Panc1 (cell line): ENCODE measurements at regions not wholly inside any gene's neighbourhood (a gene's known extent, or its start where the extent isn't known, plus 50 kb on each side); places are given as distances from the start of the nearest gene placed in this dataset.

ENCODE experiments used
- ATAC-seq: fragments of 200-7000 bp; cut with Tn5 transposase; 2 replicates; pipeline ENCODE4 v1.9.1; 2020; ENCODE audit warnings: mild to moderate bottlenecking, moderate library complexity
- BruUV-seq: library from RNA; stranded (reverse); fragments of 400-500 nt; replicated peaks from 2 replicates; lab custom pipeline; 2021; lab: Mats Ljungman, UMichigan
- CTCF ChIA-PET: fragments of 300-600 bp; sonication (Branson Sonifier 250); formaldehyde crosslinking; loops from one replicate; lab custom pipeline; 2022; ENCODE audit warnings: antibody characterized with exemption; lab: Charles Lee
- POLR2A ChIA-PET: fragments of 300-600 bp; sonication (Branson Sonifier 250); formaldehyde crosslinking; loops from one replicate; lab custom pipeline; 2022; ENCODE audit warnings: antibody characterized with exemption; lab: Charles Lee
- DNase-seq: peaks from one replicate; pipeline ENCODE4 v3.0.0-alpha.2; 2010; ENCODE audit warnings: low read depth, low spot score
- H3K27ac ChIP-seq: 2 replicates; pipeline ENCODE4 v1.5.1; 2011; ENCODE audit warnings: mild to moderate bottlenecking, low read length, inconsistent platforms
- H3K27me3 ChIP-seq: fragments of 200-500 bp; sonication (Bioruptor generic); 2 replicates; pipeline ENCODE4 v1.6.0; 2014; ENCODE audit warnings: low read length, inconsistent platforms; ENCODE audit not compliant: control insufficient read depth, insufficient read depth
- H3K36me3 ChIP-seq: fragments of 200-500 bp; sonication (Bioruptor generic); 2 replicates; pipeline ENCODE4 v1.5.1; 2014; ENCODE audit warnings: inconsistent platforms, mild to moderate bottlenecking, low read length, moderate library complexity; ENCODE audit not compliant: control insufficient read depth, insufficient read depth
- H3K4me1 ChIP-seq: 2 replicates; pipeline ENCODE4 v1.5.1; 2011; ENCODE audit warnings: inconsistent platforms, mild to moderate bottlenecking, low read length, moderate library complexity; ENCODE audit not compliant: control insufficient read depth, insufficient read depth
- H3K4me3 ChIP-seq, 2 experiments: 2 replicates each; pipeline ENCODE4 v1.5.1; 2011 to 2012; ENCODE audit warnings: low read depth in 2 of 2, low read length in 2 of 2, mild to moderate bottlenecking in 2 of 2, inconsistent platforms in 1 of 2, moderate library complexity in 1 of 2
- H3K9me3 ChIP-seq: fragments of 200-500 bp; sonication (Bioruptor generic); 2 replicates; pipeline ENCODE4 v1.5.1; 2014; ENCODE audit warnings: low read depth, mild to moderate bottlenecking, inconsistent platforms, low read length, moderate library complexity; ENCODE audit not compliant: control insufficient read depth, insufficient read depth
- CTCF ChIP-seq: fragments of 450-650 bp; IDR thresholded peaks from 2 replicates; pipeline ENCODE4 v1.5.1; 2017; ENCODE audit warnings: mild to moderate bottlenecking
- POLR2AphosphoS5 ChIP-seq: IDR thresholded peaks from 2 replicates; pipeline ENCODE4 v1.6.1; 2012; ENCODE audit warnings: mild to moderate bottlenecking, low read depth, low read length, moderate library complexity
- REST ChIP-seq, 2 experiments: IDR thresholded peaks; 2 replicates each; pipeline ENCODE4 v1.6.1; 2011 to 2012; ENCODE audit warnings: low read depth in 2 of 2, control low read depth in 1 of 2, low read length in 1 of 2, mild to moderate bottlenecking in 1 of 2, moderate library complexity in 1 of 2; ENCODE audit not compliant: insufficient read depth in 1 of 2
- SIN3A ChIP-seq: IDR thresholded peaks from 2 replicates; pipeline ENCODE4 v1.6.1; 2012; ENCODE audit warnings: low read depth, mild to moderate bottlenecking, low read length, moderate library complexity, borderline replicate concordance; ENCODE audit not compliant: insufficient read depth
- TCF7L2 ChIP-seq: IDR thresholded peaks from 2 replicates; pipeline ENCODE4 v1.6.1; 2011; ENCODE audit warnings: mild to moderate bottlenecking, low read depth, low read length, inconsistent platforms
- in situ Hi-C: cut with HindIII; loops from 2 replicates; pipeline ENCODE4 v1.10.0; 2016; ENCODE audit warnings: low sequenced_read_pairs, low pct_unique_long_range_greater_than_20kb
- intact Hi-C: fragments of 100-400 bp; cut with micrococcal nuclease; formaldehyde crosslinking; loops from one replicate; pipeline ENCODE4 v1.10.0; 2022; ENCODE audit not compliant: unreplicated experiment

GRCh38 chr3:59641169-59641899, 591.5 kb upstream of the CFAP20DC start:
- no peaks in the 10 kb centered on the region for H3K36me3 ChIP-seq
- no peak for TF ChIP-seq TCF7L2
- TF ChIP-seq REST (IDR thresholded peaks at IDR 0.05; ENCODE audit: insufficient read depth in 1 of 2, low read depth in 2 of 2, low read length in 1 of 2): no peak
- TF ChIP-seq POLR2AphosphoS5: no peak
- TF ChIP-seq CTCF: no peak
- no peak for TF ChIP-seq SIN3A
- POLR2A ChIA-PET: no interaction called here
- no peak overlapping the region for H3K4me3 ChIP-seq
- H3K9me3 ChIP-seq: no peaks in the 10 kb centered on the region
- DNase-seq: no peak
- no peaks in the 10 kb centered on the region for H3K4me1 ChIP-seq
- no peaks in the 10 kb centered on the region for H3K27me3 ChIP-seq
- CTCF ChIA-PET: no interaction called here
- H3K27ac ChIP-seq: no peak overlapping the region
- ATAC-seq: no peak
- BruUV-seq: no TSS peak
- intact Hi-C loops (no loop called here), in situ Hi-C loops (no loop called here)

- intact Hi-C loops (no loop called here), in situ Hi-C loops (no loop called here)
- Histone ChIP-seq H3K27ac (no peak overlapping the region), H3K9me3 (no peaks in the 10 kb centered on the region), H3K4me3 (no peak overlapping the region), H3K4me1 (no peaks in the 10 kb centered on the region), H3K27me3 (no peaks in the 10 kb centered on the region), H3K36me3 (no peaks in the 10 kb centered on the region)
- CTCF ChIA-PET: no interaction called here
- TF ChIP-seq TCF7L2 (no peak), POLR2AphosphoS5 (no peak), REST (IDR thresholded peaks at IDR 0.05; ENCODE audit: insufficient read depth in 1 of 2, low read depth in 2 of 2, low read length in 1 of 2) (no peak), CTCF (no peak), SIN3A (no peak)
- BruUV-seq: no TSS peak
- ATAC-seq (no peak), DNase-seq (no peak)
- POLR2A ChIA-PET: no interaction called here
Observed at GRCh38 chr3:59632760-59633573, 583.1 kb upstream of the CFAP20DC start.
